ENCODE measurements at regions not wholly inside any gene's neighbourhood (a gene's known extent, or its start where the extent isn't known, plus 50 kb on each side); places are given as distances from the start of the nearest gene placed in this dataset.

- no peak for DNase-seq
These were observed 52.9 kb upstream of the IRX1 start for GRCh38 chr5:3542769-3543168.

- DNase-seq = no peak
These were observed 53.5 kb upstream of the IRX1 start for GRCh38 chr5:3542158-3542557.

GRCh38 chr5:3538886-3539285 lies 56.7 kb upstream of the IRX1 start:
- DNase-seq = no peak

GRCh38 chr5:3537942-3538341 lies 57.7 kb upstream of the IRX1 start:
- DNase-seq = no peak

- DNase-seq = no peak
These were observed 60.0 kb upstream of the IRX1 start for GRCh38 chr5:3535414-3536211.

GRCh38 chr5:3534997-3535396 lies 60.6 kb upstream of the IRX1 start:
- no peak for DNase-seq

- no peak for DNase-seq
These were observed 64.2 kb upstream of the IRX1 start for GRCh38 chr5:3531320-3531986.

GRCh38 chr5:3530251-3530650 lies 65.4 kb upstream of the IRX1 start:
- DNase-seq = no peak

- DNase-seq = no peak
These were observed 69.0 kb upstream of the IRX1 start for GRCh38 chr5:3526551-3527185.

- DNase-seq = no peak
These were observed 73.1 kb upstream of the IRX1 start for GRCh38 chr5:3522491-3522890.

- DNase-seq = no peak
These were observed 77.1 kb upstream of the IRX1 start for GRCh38 chr5:3518576-3518975.

- DNase-seq = no peak
These were observed 77.6 kb upstream of the IRX1 start for GRCh38 chr5:3518051-3518450.

GRCh38 chr5:3517348-3517747 lies 78.3 kb upstream of the IRX1 start:
- no peak for DNase-seq

GRCh38 chr5:3512361-3513095 lies 83.1 kb upstream of the IRX1 start:
- no peak for DNase-seq

- DNase-seq = no peak
These were observed 83.7 kb upstream of the IRX1 start for GRCh38 chr5:3511934-3512333.

- DNase-seq = no peak
These were observed 84.1 kb upstream of the IRX1 start for GRCh38 chr5:3511519-3511918.

GRCh38 chr5:3510642-3511417 lies 84.8 kb upstream of the IRX1 start:
- DNase-seq = no peak

- DNase-seq = no peak
These were observed 86.3 kb upstream of the IRX1 start for GRCh38 chr5:3509290-3509689.

- DNase-seq = no peak
These were observed 87.2 kb upstream of the IRX1 start for GRCh38 chr5:3508395-3508794.

GRCh38 chr5:3490957-3491507 lies 104.6 kb upstream of the IRX1 start:
- no peak for DNase-seq

- DNase-seq = no peak
These were observed 106.3 kb upstream of the IRX1 start for GRCh38 chr5:3489239-3489843.

- no peak for DNase-seq
These were observed 110.8 kb upstream of the IRX1 start for GRCh38 chr5:3484836-3485235.
